ENCODE measurements at regions not wholly inside any gene's neighbourhood (a gene's known extent, or its start where the extent isn't known, plus 50 kb on each side); places are given as distances from the start of the nearest gene placed in this dataset.

- TF ChIP-seq CTCF (conservative IDR thresholded peaks at IDR 0.05; ENCODE audit: low read depth, low read length), result no peak
- no peak for TF ChIP-seq EZH2 (IDR thresholded peaks at IDR 0.05; ENCODE audit: borderline replicate concordance, low read depth, low read length, poor library complexity, severe bottlenecking)
These were observed 102.4 kb upstream of the TMLHE start for GRCh38 chrX:155715141-155715540.

Data from A673 (cell line).